IPS-20b (cell line): ENCODE measurements at regions not wholly inside any gene's neighbourhood (a gene's known extent, or its start where the extent isn't known, plus 50 kb on each side); places are given as distances from the start of the nearest gene placed in this dataset.
A peak's percentile ranks its signal among the peaks of the same experiment; 100 is the strongest.

Source experiments
- H3K27ac ChIP-seq: one replicate; pipeline ENCODE4 v1.5.1; 2013; ENCODE audit warnings: low read length
- H3K27me3 ChIP-seq: 2 replicates; pipeline ENCODE4 v1.6.1; 2013; ENCODE audit warnings: mild to moderate bottlenecking, low read length, inconsistent platforms; ENCODE audit not compliant: insufficient read depth
- H3K36me3 ChIP-seq: 2 replicates; pipeline ENCODE4 v1.6.1; 2013; ENCODE audit warnings: low read depth, mild to moderate bottlenecking, inconsistent platforms, low read length, moderate library complexity; ENCODE audit not compliant: insufficient read depth
- H3K4me1 ChIP-seq: 2 replicates; pipeline ENCODE4 v1.6.1; 2013; ENCODE audit warnings: mild to moderate bottlenecking, control low read depth, inconsistent platforms, low read length, moderate library complexity; ENCODE audit not compliant: insufficient read depth
- H3K4me3 ChIP-seq: 2 replicates; pipeline ENCODE4 v1.5.1; 2013; ENCODE audit warnings: mild to moderate bottlenecking, low read length, inconsistent platforms
- H3K9ac ChIP-seq: 2 replicates; pipeline ENCODE4 v1.6.1; 2013; ENCODE audit warnings: low read depth, mild to moderate bottlenecking, inconsistent platforms, low read length, moderate library complexity
- H3K9me3 ChIP-seq: 2 replicates; pipeline ENCODE4 v1.6.1; 2013; ENCODE audit warnings: mild to moderate bottlenecking, low read depth, low read length, inconsistent platforms; ENCODE audit not compliant: insufficient read depth

DNA sequence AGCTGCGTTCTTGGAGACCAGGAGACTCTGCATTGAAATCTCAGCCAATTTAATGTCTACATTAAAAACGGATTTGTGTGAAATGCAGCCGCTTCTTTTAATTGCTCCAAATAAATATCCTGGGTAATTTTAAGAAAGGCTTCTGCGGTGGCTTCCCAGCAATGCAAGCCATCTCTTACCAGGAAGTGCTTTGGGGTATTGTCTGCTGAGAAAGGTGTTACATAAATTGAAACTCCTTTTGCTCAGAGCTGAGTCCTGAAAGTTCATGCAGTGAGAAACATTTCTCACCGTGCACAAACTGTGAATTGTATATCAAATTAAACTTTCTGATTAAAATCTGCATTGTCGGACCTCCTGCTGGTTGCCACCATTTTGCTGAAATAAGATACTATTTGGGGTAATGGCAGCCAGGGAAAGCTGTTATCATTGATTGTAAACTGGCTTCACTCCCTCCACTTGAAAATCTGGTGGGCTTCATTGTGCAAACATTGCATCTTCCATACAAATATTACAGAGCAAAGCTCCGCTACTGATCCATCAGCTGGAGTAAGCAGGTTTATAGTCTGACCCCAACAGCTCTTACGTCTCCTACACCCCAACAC lies 59.5 kb downstream of the ZIC5 start:
- no peak overlapping the region for H3K9ac ChIP-seq

DNA sequence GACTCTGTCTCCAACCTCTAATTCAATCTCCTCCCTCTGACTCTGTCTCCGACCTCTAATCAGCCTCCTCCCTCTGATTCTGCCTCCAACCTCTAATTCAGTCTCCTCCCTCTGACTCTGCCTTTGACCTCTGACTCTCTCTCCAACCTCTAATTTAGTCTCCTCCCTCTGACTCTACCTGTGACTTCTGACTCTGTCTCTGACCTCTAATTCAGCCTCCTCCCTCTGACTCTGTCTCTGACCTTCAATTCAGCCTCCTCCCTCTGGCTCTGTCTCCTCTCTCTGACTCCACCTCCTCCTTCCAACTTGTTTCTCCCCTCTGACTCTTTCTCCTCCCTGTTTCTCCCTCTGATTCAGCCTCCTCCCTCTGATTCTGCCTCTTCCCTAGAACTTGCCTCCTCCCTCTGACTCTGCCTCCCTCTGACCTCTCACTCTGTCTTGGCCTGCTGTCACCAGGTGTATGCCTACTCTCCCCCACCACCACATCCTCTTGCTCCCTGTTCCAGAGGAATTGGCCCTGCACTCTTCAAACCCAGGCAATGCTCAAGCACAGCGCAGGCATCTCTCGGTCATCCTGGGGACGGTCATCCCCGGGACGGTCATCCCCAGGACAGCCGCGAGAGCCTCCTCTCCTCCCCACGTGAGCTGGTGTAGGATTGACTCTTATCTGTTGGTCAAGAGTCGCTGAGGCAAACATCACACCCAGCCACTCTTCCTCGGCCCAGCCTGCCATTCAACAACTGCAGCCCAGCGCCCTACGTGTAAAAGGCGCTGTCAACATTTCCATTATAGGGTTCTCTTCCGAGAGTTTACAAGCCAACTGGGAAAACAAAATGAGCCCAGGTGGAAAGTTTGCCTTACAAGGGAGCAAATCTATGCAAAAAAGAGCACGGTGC lies 60.2 kb downstream of the ZIC5 start:
- Histone ChIP-seq H3K9me3 (no peaks in the 10 kb centered on the region), H3K36me3 (no peaks in the 10 kb centered on the region), H3K27ac (no peak overlapping the region), H3K4me1 (peaks cover 6% of the 10 kb centered on the region), H3K4me3 (no peak overlapping the region), H3K27me3 (no peaks in the 10 kb centered on the region), H3K9ac (no peak overlapping the region)

More for the DNA sequence above, 59.5 kb downstream of the ZIC5 start:
- no peaks in the 10 kb centered on the region for H3K9me3 ChIP-seq
- H3K27me3 ChIP-seq, result no peaks in the 10 kb centered on the region
- no peaks in the 10 kb centered on the region for H3K36me3 ChIP-seq
- no peak overlapping the region for H3K4me3 ChIP-seq
- H3K4me1 ChIP-seq, result peaks cover 6% of the 10 kb centered on the region
- no peak overlapping the region for H3K27ac ChIP-seq

DNA sequence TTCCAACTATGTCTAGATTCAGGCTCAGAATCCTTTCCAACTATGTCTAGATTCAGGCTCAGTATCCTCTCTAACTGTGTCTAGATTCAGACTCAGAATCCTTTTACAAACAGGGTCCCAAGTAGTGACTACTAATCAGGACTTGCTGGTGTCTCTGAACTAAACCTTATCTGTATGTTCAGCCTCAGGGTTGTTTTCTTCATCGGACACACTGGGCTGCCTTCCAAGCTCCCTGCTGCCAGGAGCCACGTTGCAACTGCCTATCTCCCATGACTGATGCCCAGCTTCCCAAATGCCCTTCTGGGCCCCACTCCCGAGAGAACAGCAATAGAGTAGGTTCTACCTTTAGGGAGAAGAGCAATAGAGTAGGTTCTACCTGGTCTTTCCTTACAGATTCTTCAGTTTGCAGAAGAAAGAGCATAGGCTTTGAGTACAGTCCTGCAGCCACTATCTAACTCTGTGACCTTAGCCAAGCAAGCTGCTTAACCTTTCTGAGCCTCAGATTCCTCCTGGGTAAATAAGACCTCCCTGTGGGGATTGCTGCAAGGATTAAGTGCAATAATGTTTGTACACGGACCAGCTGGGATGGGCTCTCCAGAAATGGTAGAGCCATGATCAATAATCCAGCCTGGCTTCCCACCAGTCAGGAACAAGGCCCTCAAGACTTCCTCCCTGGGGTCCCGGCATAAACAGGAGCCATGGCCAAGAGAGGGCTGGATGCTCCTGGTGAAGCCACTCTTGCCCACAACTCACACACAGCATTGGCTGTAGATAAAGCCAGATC lies 61.5 kb downstream of the ZIC5 start:
- Histone ChIP-seq H3K4me1 (peaks cover 12% of the 10 kb centered on the region), H3K9ac (no peak overlapping the region), H3K27me3 (no peaks in the 10 kb centered on the region), H3K4me3 (no peak overlapping the region), H3K9me3 (no peaks in the 10 kb centered on the region), H3K36me3 (no peaks in the 10 kb centered on the region), H3K27ac (no peak overlapping the region)

DNA sequence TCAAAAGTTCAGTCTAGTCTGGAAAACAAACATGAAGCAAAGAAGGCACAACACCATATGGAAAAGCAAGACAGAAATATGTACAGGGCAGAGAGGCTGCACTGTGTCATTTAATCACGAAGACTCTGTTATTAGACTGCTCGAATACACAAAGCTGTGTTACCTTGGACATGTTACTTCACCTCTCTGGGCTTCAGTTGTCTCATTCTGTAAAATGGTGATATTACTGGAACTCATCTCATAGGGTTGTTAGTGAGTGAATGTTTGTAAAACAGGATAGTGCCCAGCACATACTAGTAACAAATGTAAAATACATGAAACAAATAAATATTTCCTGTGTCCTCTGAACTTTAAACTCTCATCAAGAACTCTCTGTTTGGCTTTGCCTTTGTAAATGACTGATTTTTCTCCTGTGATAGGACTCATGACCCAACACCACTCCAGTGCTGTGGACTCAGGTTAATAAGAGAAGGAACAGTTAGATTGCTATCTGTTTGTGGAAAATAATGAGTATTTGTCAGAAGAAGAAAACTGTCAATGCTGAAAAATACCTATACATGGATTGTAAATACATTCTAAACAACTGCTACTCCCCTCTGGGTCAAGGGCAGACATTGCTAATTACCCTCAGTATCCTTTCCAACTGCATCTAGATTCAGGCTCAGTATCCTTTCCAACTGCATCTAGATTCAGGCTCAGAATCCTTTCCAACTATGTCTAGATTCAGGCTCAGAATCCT lies 62.3 kb downstream of the ZIC5 start:
- Histone ChIP-seq H3K4me1 (peaks cover 17% of the 10 kb centered on the region), H3K4me3 (no peak overlapping the region), H3K9me3 (no peaks in the 10 kb centered on the region), H3K9ac (no peak overlapping the region), H3K27ac (no peak overlapping the region), H3K27me3 (no peaks in the 10 kb centered on the region), H3K36me3 (no peaks in the 10 kb centered on the region)

DNA sequence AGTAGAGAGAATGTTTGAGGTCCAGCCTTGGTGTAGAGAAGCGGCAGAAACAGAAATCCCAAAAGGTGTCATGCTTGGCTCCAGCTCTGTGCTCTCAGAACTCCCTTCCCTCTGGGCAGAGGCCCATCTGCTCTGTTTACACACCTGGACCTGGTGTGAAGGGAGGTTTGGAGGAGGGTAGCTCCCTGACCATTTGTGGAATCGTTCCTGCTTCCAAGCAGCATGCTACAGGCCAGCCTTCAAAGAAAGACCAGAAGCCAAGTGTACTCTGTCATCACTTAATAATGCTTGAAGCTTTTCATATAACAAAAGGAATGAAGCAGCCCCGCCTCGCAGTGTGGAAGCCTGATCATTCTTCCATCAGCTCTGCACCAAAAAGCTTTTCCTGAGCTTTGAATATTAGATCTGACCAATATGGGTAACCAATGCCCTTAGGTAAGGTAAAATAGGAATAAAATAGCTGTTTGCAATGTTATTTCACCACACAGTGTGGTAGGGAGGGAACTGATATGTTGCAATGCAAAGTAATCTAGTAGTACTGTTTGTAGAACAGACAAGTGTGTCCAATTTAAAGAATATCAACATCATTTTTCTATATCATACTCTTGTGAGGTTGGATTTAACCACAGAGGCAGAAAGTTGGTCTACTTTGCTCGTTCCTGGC lies 63.3 kb downstream of the ZIC5 start:
- H3K9ac ChIP-seq, result peak overlapping the region; percentile 26; the same call in 1 of the 2 replicates
- no peaks in the 10 kb centered on the region for H3K27me3 ChIP-seq
- H3K27ac ChIP-seq, result no peak overlapping the region
- no peak overlapping the region for H3K4me3 ChIP-seq
- H3K36me3 ChIP-seq, result no peaks in the 10 kb centered on the region
- peaks cover 17% of the 10 kb centered on the region for H3K4me1 ChIP-seq
- H3K9me3 ChIP-seq, result no peaks in the 10 kb centered on the region

DNA sequence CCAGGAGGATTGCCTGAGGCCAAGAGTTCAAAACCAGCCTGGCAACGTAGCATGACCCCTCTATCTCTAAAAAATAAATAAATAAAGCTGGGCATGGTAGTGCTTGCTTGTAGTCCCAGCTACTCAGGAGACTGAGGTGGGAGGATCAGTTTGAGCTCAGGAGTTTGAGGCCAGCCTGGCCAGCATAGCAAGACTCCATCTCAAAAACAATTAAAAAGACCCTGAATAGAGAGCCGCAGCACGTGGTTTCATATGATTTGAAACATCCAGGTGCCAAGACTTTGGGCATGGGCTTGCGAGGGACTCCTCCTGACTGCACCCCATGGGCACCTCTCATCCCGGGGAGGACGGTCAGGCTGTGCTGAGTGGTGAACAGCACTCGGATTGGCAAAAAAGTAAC lies 63.9 kb downstream of the ZIC5 start:
- no peaks in the 10 kb centered on the region for H3K27me3 ChIP-seq
- no peak overlapping the region; the same call in 1 of the 2 replicates for H3K9ac ChIP-seq
- peaks cover 17% of the 10 kb centered on the region for H3K4me1 ChIP-seq
- no peaks in the 10 kb centered on the region for H3K9me3 ChIP-seq
- no peak overlapping the region for H3K27ac ChIP-seq
- no peak overlapping the region for H3K4me3 ChIP-seq
- no peaks in the 10 kb centered on the region for H3K36me3 ChIP-seq

DNA sequence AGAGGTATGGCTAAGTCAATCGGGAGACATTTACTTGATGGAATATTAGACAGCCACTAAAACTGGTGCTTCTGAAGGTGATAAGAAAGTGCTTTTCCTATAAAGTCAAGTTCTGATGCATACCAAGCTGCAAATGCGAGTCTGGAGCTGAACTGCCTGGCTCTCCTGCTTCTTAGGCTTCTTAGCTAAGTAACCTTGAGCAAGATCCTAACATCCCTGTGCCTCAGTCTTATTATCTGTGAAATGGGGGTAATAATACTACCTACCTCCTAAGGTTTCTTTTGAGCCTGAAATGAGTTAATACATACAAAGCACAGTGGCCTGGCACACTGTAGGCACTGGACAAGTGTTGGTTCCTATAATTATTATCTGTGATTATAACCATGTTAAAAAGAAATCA lies 64.5 kb downstream of the ZIC5 start:
- Histone ChIP-seq H3K4me1 (peaks cover 17% of the 10 kb centered on the region), H3K9me3 (no peaks in the 10 kb centered on the region), H3K27ac (no peak overlapping the region), H3K4me3 (no peak overlapping the region), H3K9ac (no peak overlapping the region), H3K36me3 (no peaks in the 10 kb centered on the region), H3K27me3 (no peaks in the 10 kb centered on the region)

DNA sequence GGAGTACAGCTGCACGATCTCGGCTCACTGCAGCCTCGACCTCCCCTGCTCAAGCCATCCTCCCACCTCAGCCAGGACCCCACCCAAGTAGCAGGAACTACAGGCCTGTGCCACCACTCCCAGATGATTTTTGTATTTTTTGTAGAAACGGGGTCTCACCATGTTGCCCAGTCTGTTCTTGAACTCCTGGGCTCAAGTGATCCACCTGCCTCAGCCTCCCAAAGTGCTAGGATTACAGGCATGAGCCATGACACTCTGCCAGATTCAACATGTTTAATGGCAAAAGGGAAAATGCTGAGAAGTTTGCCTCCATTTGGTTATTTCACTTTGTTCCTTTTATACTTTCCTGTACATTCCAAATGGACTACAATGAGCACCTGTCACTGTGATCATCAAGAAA lies 65.8 kb downstream of the ZIC5 start:
- H3K4me1 ChIP-seq, result peaks cover 17% of the 10 kb centered on the region
- H3K9ac ChIP-seq, result no peak overlapping the region
- no peak overlapping the region for H3K27ac ChIP-seq
- H3K9me3 ChIP-seq, result no peaks in the 10 kb centered on the region
- no peaks in the 10 kb centered on the region for H3K36me3 ChIP-seq
- H3K4me3 ChIP-seq, result no peak overlapping the region
- no peaks in the 10 kb centered on the region for H3K27me3 ChIP-seq

DNA sequence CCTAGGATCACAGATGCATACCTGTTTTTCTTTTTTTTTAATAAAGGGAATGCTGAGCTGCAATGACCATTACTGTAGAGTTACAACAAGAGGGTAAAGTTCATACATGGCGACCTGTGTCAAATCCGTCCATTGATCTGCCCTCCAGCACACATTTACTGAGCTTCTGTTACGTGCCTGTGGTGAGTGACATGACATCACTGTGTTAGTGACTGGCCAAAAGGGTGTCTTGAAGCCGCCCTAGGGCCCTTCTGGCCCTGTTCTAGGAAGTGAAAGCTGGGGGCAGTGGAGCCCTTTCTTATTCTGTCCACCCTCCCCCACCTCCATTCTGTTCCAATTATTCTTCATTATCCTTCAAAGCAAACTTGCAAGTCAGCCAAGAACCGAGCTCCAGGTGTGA lies 66.3 kb downstream of the ZIC5 start:
- no peak overlapping the region for H3K27ac ChIP-seq

DNA sequence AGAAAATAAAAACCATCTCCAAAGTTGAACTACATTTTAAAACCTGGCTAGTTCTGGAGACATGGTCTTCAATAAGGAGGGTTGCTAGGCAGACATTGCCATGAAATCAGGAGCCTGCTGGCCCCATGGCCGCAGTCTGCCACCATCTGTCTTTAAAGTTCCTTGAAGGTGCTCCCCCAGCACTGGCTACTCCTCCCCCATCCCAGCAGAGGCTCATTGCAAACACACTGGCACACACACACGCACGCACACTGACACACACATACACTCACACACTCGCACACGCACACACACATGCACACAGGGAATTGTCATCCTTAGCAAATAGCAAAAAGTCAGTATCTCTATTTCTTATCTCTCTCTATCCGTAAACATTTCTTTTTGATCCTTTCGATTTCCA lies 68.4 kb downstream of the ZIC5 start:
- Histone ChIP-seq H3K4me1 (peaks cover 15% of the 10 kb centered on the region), H3K4me3 (no peak overlapping the region), H3K36me3 (no peaks in the 10 kb centered on the region), H3K27me3 (no peaks in the 10 kb centered on the region), H3K9ac (no peak overlapping the region), H3K9me3 (no peaks in the 10 kb centered on the region), H3K27ac (no peak overlapping the region)

More for the DNA sequence above, 66.3 kb downstream of the ZIC5 start:
- H3K4me1 ChIP-seq, result peaks cover 17% of the 10 kb centered on the region
- H3K36me3 ChIP-seq, result no peaks in the 10 kb centered on the region
- no peak overlapping the region for H3K4me3 ChIP-seq
- no peaks in the 10 kb centered on the region for H3K9me3 ChIP-seq
- H3K27me3 ChIP-seq, result no peaks in the 10 kb centered on the region
- H3K9ac ChIP-seq, result no peak overlapping the region

DNA sequence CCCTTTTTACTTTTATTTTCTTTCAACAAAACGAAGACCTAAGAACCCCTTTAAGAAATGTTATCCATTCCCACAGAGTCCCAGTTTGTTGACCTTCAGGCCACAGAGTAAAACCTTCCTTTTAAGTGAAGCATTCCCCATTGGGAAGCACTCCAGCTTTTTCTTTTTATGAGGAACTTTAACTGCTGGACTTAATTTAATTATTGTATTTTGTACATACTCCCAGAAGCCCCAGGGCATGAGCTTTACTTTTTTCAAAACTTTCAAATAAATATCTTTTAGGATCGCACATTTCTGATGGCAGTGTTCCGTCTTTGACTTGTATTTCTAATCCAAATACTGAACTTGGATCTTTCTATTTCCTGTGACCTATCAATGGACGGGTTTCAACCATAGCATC lies 68.9 kb downstream of the ZIC5 start:
- H3K9ac ChIP-seq, result no peak overlapping the region
- no peaks in the 10 kb centered on the region for H3K9me3 ChIP-seq
- H3K27me3 ChIP-seq, result no peaks in the 10 kb centered on the region
- H3K4me1 ChIP-seq, result peaks cover 11% of the 10 kb centered on the region; the same call in 1 of the 2 replicates
- H3K4me3 ChIP-seq, result no peak overlapping the region
- H3K36me3 ChIP-seq, result no peaks in the 10 kb centered on the region
- H3K27ac ChIP-seq, result no peak overlapping the region
